Inflammatory macrophage treated with lipopolysaccharide for 1 hour (primary cell): ENCODE measurements at regions not wholly inside any gene's neighbourhood (a gene's known extent, or its start where the extent isn't known, plus 50 kb on each side); places are given as distances from the start of the nearest gene placed in this dataset.

Experiments used
- DNase-seq, 2 donors: peaks; one replicate each; pipeline ENCODE4 v3.0.0-alpha.2; 2020 to 2022

- no peak for DNase-seq
Observed at GRCh38 chr9:99366183-99366582, 144.1 kb downstream of the SEC61B start.

GRCh38 chr9:99366621-99367020, 144.5 kb downstream of the SEC61B start:
- peak in 1 of 2 donors; percentile 57 for DNase-seq

- peak; percentile 55 to 78 for DNase-seq
Observed at GRCh38 chr9:99368341-99369326, 146.6 kb downstream of the SEC61B start.

- DNase-seq: no peak
Observed at GRCh38 chr9:99369327-99369722, 147.2 kb downstream of the SEC61B start.

- DNase-seq: no peak
Observed at GRCh38 chr9:99370376-99370775, 148.3 kb downstream of the SEC61B start.

GRCh38 chr9:99371376-99371775, 149.3 kb downstream of the SEC61B start:
- no peak for DNase-seq

GRCh38 chr9:99373912-99374311, 151.8 kb downstream of the SEC61B start:
- no peak for DNase-seq

- no peak for DNase-seq
Observed at GRCh38 chr9:99374793-99375192, 152.7 kb downstream of the SEC61B start.

GRCh38 chr9:99375481-99375880, 153.4 kb downstream of the SEC61B start:
- no peak for DNase-seq

GRCh38 chr9:99377790-99378775, 156.0 kb downstream of the SEC61B start:
- DNase-seq: no peak

GRCh38 chr9:99383536-99383935, 161.5 kb downstream of the SEC61B start:
- no peak for DNase-seq

- DNase-seq: no peak
Observed at GRCh38 chr9:99385215-99385614, 163.1 kb downstream of the SEC61B start.

- no peak for DNase-seq
Observed at GRCh38 chr9:99385814-99386279, 163.8 kb downstream of the SEC61B start.

GRCh38 chr9:99387431-99387830, 165.3 kb downstream of the SEC61B start:
- no peak for DNase-seq

GRCh38 chr9:99389087-99390033, 167.3 kb downstream of the SEC61B start:
- DNase-seq: no peak

- no peak for DNase-seq
Observed at GRCh38 chr9:99391937-99392594, 170.0 kb downstream of the SEC61B start.

GRCh38 chr9:99392986-99393385, 170.9 kb downstream of the SEC61B start:
- DNase-seq: no peak

GRCh38 chr9:99393993-99394392, 171.9 kb downstream of the SEC61B start:
- DNase-seq: no peak

GRCh38 chr9:99398241-99398640, 176.2 kb downstream of the SEC61B start:
- no peak for DNase-seq

- DNase-seq: no peak
Observed at GRCh38 chr9:99399474-99399873, 177.4 kb downstream of the SEC61B start.

- no peak for DNase-seq
Observed at GRCh38 chr9:99400184-99400731, 178.2 kb downstream of the SEC61B start.
